GM12872 (cell line): ENCODE measurements at regions not wholly inside any gene's neighbourhood (a gene's known extent, or its start where the extent isn't known, plus 50 kb on each side); places are given as distances from the start of the nearest gene placed in this dataset.

Experiments
- TF ChIP-seq, protein P1 (sequence below): IDR thresholded peaks from 3 replicates; pipeline ENCODE4 v1.5.1; 2011; ENCODE audit warnings: low read depth, mild to moderate bottlenecking, low read length, moderate library complexity; ENCODE audit not compliant: insufficient read depth

DNA sequence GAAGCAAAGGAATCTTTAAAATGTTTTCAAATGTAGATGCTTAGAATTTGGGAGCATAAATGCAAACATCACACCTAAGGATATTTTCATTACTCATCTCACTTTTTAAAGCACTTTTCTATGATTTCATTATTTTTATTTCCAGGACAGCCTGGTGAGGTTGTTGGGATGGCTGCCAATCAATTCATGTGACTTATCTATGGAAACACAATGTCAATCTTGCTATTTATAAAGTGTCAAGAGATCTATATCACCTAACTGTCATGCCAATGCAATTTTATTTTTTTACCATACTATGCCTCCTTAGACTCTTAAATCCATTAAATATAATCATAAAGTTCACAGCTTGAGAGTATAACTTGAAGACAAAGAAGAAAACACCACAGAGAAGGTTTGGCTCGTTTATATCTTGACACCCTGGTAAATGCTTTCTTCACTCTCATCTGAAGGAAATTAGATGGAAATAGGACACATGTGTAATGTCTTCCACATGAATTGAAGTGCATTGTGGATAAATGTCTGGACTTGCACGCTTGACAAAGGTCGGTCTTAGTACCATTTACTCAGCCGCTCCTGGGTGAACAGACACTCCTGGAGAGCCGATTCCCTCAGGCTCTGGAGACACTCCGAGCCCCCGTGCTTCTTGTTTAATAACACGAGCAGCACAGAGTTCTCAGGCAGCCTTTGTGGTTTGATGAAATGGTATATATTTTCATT is 425.7 kb upstream of the FAT1 start:
- TF ChIP-seq, protein P1, sequence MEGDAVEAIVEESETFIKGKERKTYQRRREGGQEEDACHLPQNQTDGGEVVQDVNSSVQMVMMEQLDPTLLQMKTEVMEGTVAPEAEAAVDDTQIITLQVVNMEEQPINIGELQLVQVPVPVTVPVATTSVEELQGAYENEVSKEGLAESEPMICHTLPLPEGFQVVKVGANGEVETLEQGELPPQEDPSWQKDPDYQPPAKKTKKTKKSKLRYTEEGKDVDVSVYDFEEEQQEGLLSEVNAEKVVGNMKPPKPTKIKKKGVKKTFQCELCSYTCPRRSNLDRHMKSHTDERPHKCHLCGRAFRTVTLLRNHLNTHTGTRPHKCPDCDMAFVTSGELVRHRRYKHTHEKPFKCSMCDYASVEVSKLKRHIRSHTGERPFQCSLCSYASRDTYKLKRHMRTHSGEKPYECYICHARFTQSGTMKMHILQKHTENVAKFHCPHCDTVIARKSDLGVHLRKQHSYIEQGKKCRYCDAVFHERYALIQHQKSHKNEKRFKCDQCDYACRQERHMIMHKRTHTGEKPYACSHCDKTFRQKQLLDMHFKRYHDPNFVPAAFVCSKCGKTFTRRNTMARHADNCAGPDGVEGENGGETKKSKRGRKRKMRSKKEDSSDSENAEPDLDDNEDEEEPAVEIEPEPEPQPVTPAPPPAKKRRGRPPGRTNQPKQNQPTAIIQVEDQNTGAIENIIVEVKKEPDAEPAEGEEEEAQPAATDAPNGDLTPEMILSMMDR: no peak

GRCh38 chr4:187157380-187157958 is 433.8 kb upstream of the FAT1 start:
- TF ChIP-seq, protein P1: no peak

- TF ChIP-seq, protein P1: no peak
These were observed 434.3 kb upstream of the FAT1 start for GRCh38 chr4:187158003-187158402.

- TF ChIP-seq, protein P1: no peak
These were observed 436.8 kb upstream of the FAT1 start for GRCh38 chr4:187160486-187160885.

DNA sequence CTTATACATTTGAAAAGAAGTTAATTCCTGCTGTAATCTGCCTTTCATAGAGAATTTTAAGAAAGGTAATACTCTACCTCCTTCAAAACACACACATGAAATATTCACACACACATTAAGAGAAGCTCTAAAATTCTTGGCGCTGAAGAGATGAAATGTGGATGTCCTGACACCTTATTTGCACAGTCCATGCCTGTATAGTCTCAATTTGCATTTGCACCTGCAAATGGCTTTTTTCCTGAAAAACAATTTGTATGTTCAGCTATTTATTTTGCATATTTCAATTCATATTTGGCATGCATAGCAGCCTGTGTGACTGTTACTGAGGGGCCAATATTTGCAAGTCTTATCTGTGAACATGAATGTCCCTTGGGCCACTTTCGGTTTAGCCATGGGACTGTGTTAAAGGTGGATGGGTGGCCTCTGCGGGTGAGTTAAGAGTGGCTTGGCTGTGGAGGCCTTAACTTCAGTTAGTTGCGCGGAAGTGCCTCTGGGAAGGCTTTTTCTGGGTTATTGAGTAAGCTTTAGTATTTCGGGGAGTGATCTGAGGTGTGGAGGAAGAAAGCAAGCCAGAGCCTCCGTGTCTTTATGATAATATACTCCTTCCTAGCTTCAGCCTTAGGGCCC is 443.3 kb upstream of the FAT1 start:
- TF ChIP-seq, protein P1: no peak

- TF ChIP-seq, protein P1: no peak
These were observed 448.2 kb upstream of the FAT1 start for GRCh38 chr4:187171706-187172339.

GRCh38 chr4:187172340-187172761 is 448.7 kb upstream of the FAT1 start:
- TF ChIP-seq, protein P1: no peak
